Endothelial cell of umbilical vein (primary cell): ENCODE measurements at regions not wholly inside any gene's neighbourhood (a gene's known extent, or its start where the extent isn't known, plus 50 kb on each side); places are given as distances from the start of the nearest gene placed in this dataset.

Source experiments
- BruUV-seq: library from RNA; stranded (reverse); fragments of 400-500 nt; replicated peaks from 2 replicates; lab custom pipeline; 2021; lab: Mats Ljungman, UMichigan
- CTCF ChIA-PET: fragments of 300-600, 350-600 bp; sonication (Branson Sonifier 250); formaldehyde crosslinking; loops from one replicate; lab custom pipeline; 2021; ENCODE audit warnings: antibody characterized with exemption, inconsistent platforms; lab: Charles Lee
- POLR2A ChIA-PET: fragments of 300-600, 350-600 bp; sonication (Branson Sonifier 250); formaldehyde crosslinking; loops from one replicate; lab custom pipeline; 2021; ENCODE audit warnings: antibody characterized with exemption, inconsistent platforms; lab: Charles Lee
- DNase-seq: peaks from one replicate; pipeline ENCODE4 v3.0.0-alpha.2; 2011; ENCODE audit warnings: low read depth, low spot score
- FAIRE-seq: peaks from 2 replicates; lab custom pipeline; 2011; peaks lifted over from hg19 to GRCh38; lab: Jason Lieb, UNC
- H2AFZ ChIP-seq: 2 replicates; pipeline ENCODE4 v1.6.0; 2012; ENCODE audit warnings: low read depth, low read length, control low read depth, inconsistent platforms
- H3K27ac ChIP-seq: 2 replicates; pipeline ENCODE4 v1.5.1; 2011; ENCODE audit warnings: low read depth, mild to moderate bottlenecking, control low read depth, low read length, moderate library complexity; ENCODE audit not compliant: insufficient read depth
- H3K27me3 ChIP-seq, 2 experiments: 2 replicates each; pipeline versions ENCODE4 v1.6.0 to v1.6.1; 2011; ENCODE audit warnings: low read length in 2 of 2, mixed read lengths in 1 of 2; ENCODE audit not compliant: control insufficient read depth in 2 of 2, insufficient read depth in 2 of 2
- H3K36me3 ChIP-seq, 2 experiments: 2 replicates in 1 of 2; 3 replicates in 1 of 2; pipeline ENCODE4 v1.5.1; 2011; ENCODE audit warnings: low read length in 2 of 2, mild to moderate bottlenecking in 1 of 2, moderate library complexity in 1 of 2; ENCODE audit not compliant: control insufficient read depth in 2 of 2, insufficient read depth in 2 of 2; ENCODE audit errors: extremely low read depth in 1 of 2
- H3K4me1 ChIP-seq: 3 replicates; pipeline ENCODE4 v1.5.1; 2011; ENCODE audit warnings: mild to moderate bottlenecking, low read length; ENCODE audit not compliant: control insufficient read depth, insufficient read depth; ENCODE audit errors: extremely low read depth
- H3K4me2 ChIP-seq: 2 replicates; pipeline ENCODE4 v1.6.1; 2011; ENCODE audit warnings: low read length, control low read depth, mixed read lengths; ENCODE audit not compliant: insufficient read depth
- H3K4me3 ChIP-seq, 3 experiments: fragments of 200-600 bp in 1 of 3; sonication (generic), shearing (Covaris generic) in 1 of 3; replicated peaks in 1 of 3; 2 replicates each; pipeline ENCODE4 v1.5.1; 2011 to 2016; ENCODE audit warnings: control low read depth in 3 of 3, low read length in 3 of 3, mild to moderate bottlenecking in 2 of 3, inconsistent platforms in 1 of 3, low read depth in 1 of 3, moderate library complexity in 1 of 3; ENCODE audit not compliant: insufficient read depth in 1 of 3
- H3K79me2 ChIP-seq: 2 replicates; pipeline ENCODE4 v1.6.0; 2012; ENCODE audit warnings: low read length, inconsistent platforms; ENCODE audit not compliant: control insufficient read depth, insufficient read depth
- H3K9ac ChIP-seq: replicated peaks from 2 replicates; pipeline ENCODE3; 2011; ENCODE audit warnings: low read length, control low read depth; ENCODE audit not compliant: insufficient read depth; ENCODE audit errors: extremely low read depth
- H3K9me1 ChIP-seq: replicated peaks from 3 replicates; pipeline ENCODE4 v1.6.0; 2011; ENCODE audit warnings: mild to moderate bottlenecking, low read length; ENCODE audit not compliant: control insufficient read depth, insufficient read depth; ENCODE audit errors: extremely low read depth
- H3K9me3 ChIP-seq: replicated peaks from 2 replicates; pipeline ENCODE4 v1.5.1; 2012; ENCODE audit warnings: low read length, inconsistent platforms; ENCODE audit not compliant: control insufficient read depth, insufficient read depth
- H4K20me1 ChIP-seq: replicated peaks from 2 replicates; pipeline ENCODE3; 2011; ENCODE audit warnings: mild to moderate bottlenecking, low read length; ENCODE audit not compliant: control insufficient read depth, insufficient read depth; ENCODE audit errors: extremely low read depth
- CTCF ChIP-seq, 2 donors: IDR thresholded peaks; 1 replicate in 1 of 2; 2 replicates in 1 of 2; pipeline ENCODE4 v1.5.1; 2011; ENCODE audit warnings: low read length in 2 of 2, mild to moderate bottlenecking in 2 of 2, moderate library complexity in 2 of 2, control low read depth in 1 of 2, inconsistent platforms in 1 of 2, low read depth in 1 of 2; ENCODE audit not compliant: insufficient read depth in 1 of 2; ENCODE audit errors: extremely low read depth in 1 of 2
- EZH2 ChIP-seq: IDR thresholded peaks from 2 replicates; pipeline ENCODE4 v1.6.1; 2012; ENCODE audit warnings: borderline replicate concordance, low read depth, mild to moderate bottlenecking, moderate library complexity, low read length, inconsistent platforms; ENCODE audit not compliant: severe bottlenecking
- FOS ChIP-seq: IDR thresholded peaks from 2 replicates; pipeline ENCODE4 v1.6.1; 2011; ENCODE audit warnings: mild to moderate bottlenecking, low read length, moderate library complexity, borderline replicate concordance; ENCODE audit not compliant: insufficient read depth
- JUN ChIP-seq: IDR thresholded peaks from 2 replicates; pipeline ENCODE4 v1.6.1; 2011; ENCODE audit warnings: borderline replicate concordance, low read depth; ENCODE audit not compliant: insufficient read length, insufficient read depth
- POLR2AphosphoS5 ChIP-seq: IDR thresholded peaks from 2 replicates; pipeline ENCODE4 v1.6.1; 2012; ENCODE audit warnings: low read depth, mild to moderate bottlenecking, control low read depth, low read length, moderate library complexity; ENCODE audit not compliant: insufficient read depth
- dilution Hi-C: fragments of 300-500 bp; cut with MboI; formaldehyde crosslinking; loops from one replicate; pipeline ENCODE4 v1.15.0; 2019; ENCODE audit warnings: low sequenced_read_pairs; ENCODE audit not compliant: extremely low pct_ligation_motif_present
- intact Hi-C: fragments of 100-400 bp; cut with micrococcal nuclease; formaldehyde crosslinking; loops from one replicate; pipeline ENCODE4 v1.10.0; 2022

DNA sequence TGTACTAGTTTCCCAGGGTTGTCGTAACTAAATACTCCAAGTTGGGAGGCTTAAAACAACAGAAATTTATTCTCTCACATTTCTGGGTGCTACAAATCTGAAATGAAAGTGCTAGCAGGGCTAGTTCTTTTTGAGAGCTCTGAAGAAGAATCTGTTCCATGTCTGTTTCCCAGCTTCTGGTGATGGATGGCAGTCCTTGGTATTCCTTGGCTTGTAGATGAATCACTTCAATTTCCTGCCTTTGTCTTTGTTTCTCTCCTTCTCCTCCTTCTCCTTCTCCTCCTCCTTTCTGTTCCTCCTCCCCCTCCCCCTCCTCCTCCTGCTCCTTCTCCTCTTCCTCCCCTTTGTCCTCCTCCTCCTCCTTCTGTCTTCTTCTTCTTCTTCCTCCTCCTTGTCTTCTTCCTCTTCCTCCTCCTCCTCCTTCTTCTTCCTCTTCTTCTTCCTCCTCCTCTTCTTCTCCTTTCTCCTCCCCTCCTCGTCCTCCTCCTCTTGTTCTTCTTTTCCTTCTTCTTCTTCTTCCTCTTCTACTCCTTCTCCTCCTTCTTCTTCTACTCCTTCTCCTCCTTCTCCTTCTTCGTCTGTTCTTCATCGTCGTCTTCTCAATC lies 104.7 kb upstream of the ANKRD55 start:
- ChIA-PET POLR2A (no interaction called here), CTCF (interaction anchor here (0.6 to 1.2 kb wide), 3 partner anchors 13 to 67 kb away, joined by 3 to 4 read pairs (median 3); no protein-coding TSS in a partner anchor)
- H3K9me3 ChIP-seq, result no peaks in the 10 kb centered on the region
- H3K36me3 ChIP-seq, result no peaks in the 10 kb centered on the region
- H3K4me3 ChIP-seq, result no peak overlapping the region
- H3K27me3 ChIP-seq, result no peaks in the 10 kb centered on the region
- H3K4me2 ChIP-seq, result peak overlapping the region; percentile 65
- no TSS peak for BruUV-seq
- dilution Hi-C loops, result no loop called here
- peak; percentile 18 for TF ChIP-seq JUN
- peak; percentile 56 for TF ChIP-seq FOS
- no peak for TF ChIP-seq EZH2
- H3K27ac ChIP-seq, result peak overlapping the region; percentile 17
- FAIRE-seq (peak; percentile 55), DNase-seq (peak; percentile 28)
- peaks cover 20% of the 10 kb centered on the region for H3K4me1 ChIP-seq
- peak overlapping the region; percentile 61 for H2AFZ ChIP-seq
- no peak overlapping the region for H3K9ac ChIP-seq
- intact Hi-C loops, result no loop called here
- H4K20me1 ChIP-seq, result no peaks in the 10 kb centered on the region
- H3K9me1 ChIP-seq, result no peaks in the 10 kb centered on the region
- H3K79me2 ChIP-seq, result no peaks in the 10 kb centered on the region

GRCh38 chr5:56335212-56335611 lies 102.1 kb upstream of the ANKRD55 start:
- no TSS peak for BruUV-seq
- Histone ChIP-seq H4K20me1 (no peaks in the 10 kb centered on the region), H3K4me1 (peaks cover 7% of the 10 kb centered on the region), H3K9me3 (no peaks in the 10 kb centered on the region), H3K27me3 (no peaks in the 10 kb centered on the region), H3K36me3 (no peaks in the 10 kb centered on the region), H3K9me1 (no peaks in the 10 kb centered on the region), H3K9ac (no peak overlapping the region), H3K4me3 (no peak overlapping the region), H3K79me2 (no peaks in the 10 kb centered on the region), H3K4me2 (no peak overlapping the region), H2AFZ (no peak overlapping the region), H3K27ac (no peak overlapping the region)
- FAIRE-seq, result no peak
- intact Hi-C loops (no loop called here), dilution Hi-C loops (no loop called here)
- DNase-seq, result no peak
- ChIA-PET POLR2A (no interaction called here), CTCF (no interaction called here)
- TF ChIP-seq POLR2AphosphoS5, result no peak
- TF ChIP-seq CTCF (IDR thresholded peaks at IDR 0.05; ENCODE audit: extremely low read depth in 1 of 2, insufficient read depth in 1 of 2, low read depth in 1 of 2, low read length in 2 of 2), result no peak
